22Rv1 (cell line): ENCODE measurements at regions not wholly inside any gene's neighbourhood (a gene's known extent, or its start where the extent isn't known, plus 50 kb on each side); places are given as distances from the start of the nearest gene placed in this dataset.
"Not testable (repeated sequence)": the region's sequence is repeated elsewhere in the genome, so short reads cannot be mapped to it uniquely, and the experiment has no call there.

Source experiments
- H3K27ac ChIP-seq: fragments of 450-650 bp; 2 replicates; pipeline ENCODE4 v1.5.1; 2017
- ZFX ChIP-seq: fragments of 450-650 bp; IDR thresholded peaks from 2 replicates; pipeline ENCODE4 v1.6.1; 2017; ENCODE audit warnings: antibody characterized with exemption, borderline replicate concordance
- TF ChIP-seq, protein P1 (sequence below): fragments of 450-650 bp; IDR thresholded peaks from 2 replicates; pipeline ENCODE4 v1.5.1; 2017; ENCODE audit warnings: mild to moderate bottlenecking

DNA sequence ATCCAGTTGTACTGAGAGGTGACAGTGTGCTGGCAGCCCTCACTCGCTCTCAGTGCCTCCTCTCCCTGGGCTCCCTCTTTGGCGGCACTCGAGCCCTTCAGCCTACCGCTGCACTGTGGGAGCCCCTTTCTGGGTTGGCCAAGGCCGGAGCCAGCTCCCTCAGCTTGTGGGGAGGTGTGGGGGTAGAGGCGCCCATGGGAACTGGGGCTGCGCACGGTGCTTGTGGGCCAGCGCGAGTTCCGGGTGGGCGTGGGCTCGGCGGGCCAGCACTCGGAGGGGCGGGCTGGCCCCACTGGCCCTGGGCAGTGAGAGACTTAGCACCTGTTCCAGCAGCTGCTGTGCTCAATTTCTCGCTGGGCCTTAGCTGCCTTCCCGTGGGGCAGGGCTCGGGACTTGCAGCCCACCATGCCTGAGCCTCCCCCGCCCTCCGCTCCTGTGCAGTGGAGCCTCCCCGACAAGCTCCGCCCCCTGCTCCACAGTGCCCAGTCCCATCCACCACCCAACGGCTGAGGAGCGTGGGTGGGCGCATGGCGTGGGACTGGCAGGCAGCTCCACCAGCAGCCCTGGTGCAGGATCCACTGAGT lies 342.2 kb upstream of the ZNF608 start:
- H3K27ac ChIP-seq, result no peak overlapping the region
- TF ChIP-seq ZFX, result no peak
- TF ChIP-seq, protein P1, sequence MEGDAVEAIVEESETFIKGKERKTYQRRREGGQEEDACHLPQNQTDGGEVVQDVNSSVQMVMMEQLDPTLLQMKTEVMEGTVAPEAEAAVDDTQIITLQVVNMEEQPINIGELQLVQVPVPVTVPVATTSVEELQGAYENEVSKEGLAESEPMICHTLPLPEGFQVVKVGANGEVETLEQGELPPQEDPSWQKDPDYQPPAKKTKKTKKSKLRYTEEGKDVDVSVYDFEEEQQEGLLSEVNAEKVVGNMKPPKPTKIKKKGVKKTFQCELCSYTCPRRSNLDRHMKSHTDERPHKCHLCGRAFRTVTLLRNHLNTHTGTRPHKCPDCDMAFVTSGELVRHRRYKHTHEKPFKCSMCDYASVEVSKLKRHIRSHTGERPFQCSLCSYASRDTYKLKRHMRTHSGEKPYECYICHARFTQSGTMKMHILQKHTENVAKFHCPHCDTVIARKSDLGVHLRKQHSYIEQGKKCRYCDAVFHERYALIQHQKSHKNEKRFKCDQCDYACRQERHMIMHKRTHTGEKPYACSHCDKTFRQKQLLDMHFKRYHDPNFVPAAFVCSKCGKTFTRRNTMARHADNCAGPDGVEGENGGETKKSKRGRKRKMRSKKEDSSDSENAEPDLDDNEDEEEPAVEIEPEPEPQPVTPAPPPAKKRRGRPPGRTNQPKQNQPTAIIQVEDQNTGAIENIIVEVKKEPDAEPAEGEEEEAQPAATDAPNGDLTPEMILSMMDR, result no peak

DNA sequence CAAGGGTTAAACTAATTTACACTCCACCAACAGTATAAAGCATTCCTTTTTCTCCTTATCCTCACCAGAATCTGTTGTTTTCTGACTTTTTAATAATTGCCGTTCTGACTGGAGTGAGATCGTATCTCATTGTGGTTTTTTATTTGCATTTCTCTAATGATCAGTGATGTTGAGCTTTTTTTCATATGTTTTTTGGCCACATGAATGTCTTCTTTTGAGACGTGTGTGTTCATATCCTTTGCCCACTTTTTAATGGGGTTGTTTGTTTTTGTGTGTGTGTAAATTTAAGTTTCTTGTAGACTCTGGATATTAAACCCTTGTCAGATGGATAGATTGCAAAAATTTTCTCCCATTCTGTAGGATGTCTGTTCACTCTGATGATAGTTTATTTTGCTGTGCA lies 345.7 kb upstream of the ZNF608 start:
- not testable (repeated sequence) for H3K27ac ChIP-seq

GRCh38 chr5:125093776-125094175 lies 347.3 kb upstream of the ZNF608 start:
- TF ChIP-seq, protein P1, result no peak
- TF ChIP-seq ZFX, result no peak
- no peak overlapping the region for H3K27ac ChIP-seq

DNA sequence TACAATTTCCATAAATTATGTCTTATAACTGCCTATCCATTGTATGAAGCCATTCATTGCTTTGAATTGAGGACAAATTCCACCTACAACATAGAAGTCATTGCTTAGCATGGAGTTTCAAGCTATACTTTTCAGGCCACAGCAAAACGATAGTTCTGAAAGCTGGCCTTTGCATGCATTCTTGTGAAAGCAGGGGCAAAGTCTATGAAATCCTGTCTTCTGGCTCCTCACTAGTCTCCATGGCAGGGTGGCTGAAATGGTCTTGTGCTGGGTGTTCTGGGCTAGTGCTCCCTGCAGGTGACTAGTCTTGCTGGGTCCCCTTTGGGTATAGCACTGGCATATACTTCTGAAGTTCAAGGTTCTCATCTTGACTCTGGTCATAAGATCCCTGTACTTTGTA lies 353.9 kb upstream of the ZNF608 start:
- TF ChIP-seq, protein P1, result no peak
- no peak overlapping the region for H3K27ac ChIP-seq

DNA sequence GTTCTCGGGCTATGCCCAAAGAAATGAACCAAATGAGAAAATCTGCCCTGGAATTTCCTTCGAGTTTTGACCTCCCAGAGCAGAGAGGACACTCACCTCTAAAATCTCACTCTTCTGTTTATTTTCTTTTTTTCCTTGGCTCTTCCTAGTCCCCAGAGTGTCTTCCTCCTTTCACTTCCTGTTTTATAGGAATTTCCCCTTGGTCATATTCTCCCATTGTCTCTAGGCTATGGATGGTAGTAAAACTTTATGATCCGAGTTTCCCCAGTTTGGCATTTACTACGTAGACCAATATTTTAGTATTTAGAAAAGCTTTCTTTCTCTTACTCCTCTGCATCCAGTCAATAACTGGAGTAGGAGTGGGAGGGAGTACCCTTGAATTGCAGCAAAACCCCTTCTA lies 354.5 kb upstream of the ZNF608 start:
- no peak overlapping the region for H3K27ac ChIP-seq
- TF ChIP-seq, protein P1, result no peak
- TF ChIP-seq ZFX, result no peak

DNA sequence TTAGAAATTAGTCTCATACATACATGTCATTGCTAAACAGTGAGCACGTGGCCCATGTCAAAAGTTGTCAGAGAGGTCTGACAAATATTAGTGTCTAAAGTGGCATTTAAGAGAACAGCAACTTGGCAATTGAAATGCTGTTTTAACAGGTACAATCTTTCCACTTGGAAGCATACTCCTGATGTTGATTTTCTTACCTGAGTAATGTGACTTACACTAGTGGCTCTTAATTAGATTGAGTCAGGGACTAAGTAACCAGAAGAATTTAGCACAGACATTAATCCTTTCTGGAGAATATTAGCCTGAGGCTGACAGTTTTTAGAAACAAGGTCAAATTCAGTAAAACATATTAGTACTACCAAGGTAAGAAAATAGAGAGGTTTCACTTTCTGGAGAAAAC lies 357.0 kb upstream of the ZNF608 start:
- no peak for TF ChIP-seq ZFX
- TF ChIP-seq, protein P1, result no peak
- H3K27ac ChIP-seq, result no peak overlapping the region

- TF ChIP-seq ZFX, result no peak
- TF ChIP-seq, protein P1, result no peak
- H3K27ac ChIP-seq, result no peak overlapping the region
Observed at GRCh38 chr5:125106271-125106670, 359.8 kb upstream of the ZNF608 start.

DNA sequence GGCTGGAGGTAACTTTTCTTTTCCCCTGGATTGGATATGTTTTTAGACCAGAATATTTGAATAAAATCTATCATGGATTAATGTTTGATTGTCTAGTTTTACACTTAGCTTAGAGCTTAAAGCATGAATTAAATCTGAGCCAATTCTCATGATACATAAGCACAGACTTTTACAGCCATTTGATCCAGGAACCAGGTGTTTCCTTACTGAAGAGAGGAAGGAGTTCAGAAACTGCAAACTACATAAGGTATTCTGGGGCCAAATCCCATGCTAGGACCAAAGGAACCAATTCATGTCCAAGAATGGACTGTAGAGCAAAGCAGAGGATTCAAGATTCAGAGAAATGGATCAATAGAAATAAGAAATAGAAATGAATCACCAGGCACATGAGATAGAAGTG lies 360.4 kb upstream of the ZNF608 start:
- H3K27ac ChIP-seq, result no peak overlapping the region

More for the DNA sequence above, 360.4 kb upstream of the ZNF608 start:
- TF ChIP-seq ZFX, result no peak
- TF ChIP-seq, protein P1, result no peak
